WTC11 (cell line): ENCODE measurements at regions not wholly inside any gene's neighbourhood (a gene's known extent, or its start where the extent isn't known, plus 50 kb on each side); places are given as distances from the start of the nearest gene placed in this dataset.

Source experiments
- ATAC-seq: fragments of 200-7000 bp; cut with Tn5 transposase; 2 replicates; pipeline ENCODE4 v1.10.0; 2021; ENCODE audit warnings: mild to moderate bottlenecking, moderate library complexity
- CTCF ChIA-PET: fragments of 300-600 bp; sonication (Branson Sonifier 250); formaldehyde crosslinking; loops from one replicate; lab custom pipeline; 2021; ENCODE audit warnings: antibody characterized with exemption; lab: Charles Lee
- POLR2A ChIA-PET: fragments of 350-600 bp; sonication (Branson Sonifier 250); formaldehyde crosslinking; loops from one replicate; lab custom pipeline; 2021; ENCODE audit warnings: antibody characterized with exemption; lab: Charles Lee
- DNase-seq: peaks from one replicate; pipeline ENCODE4 v3.0.0; 2021; ENCODE audit warnings: low spot score
- H3K27ac Mint-ChIP-seq: 2 replicates; pipeline ENCODE4 v1.8.0; 2021; ENCODE audit warnings: mixed read lengths
- H3K27me3 Mint-ChIP-seq: 2 replicates; pipeline ENCODE4 v1.8.0; 2021; ENCODE audit warnings: low read depth, mild to moderate bottlenecking, moderate library complexity, mixed read lengths
- H3K36me3 Mint-ChIP-seq: 2 replicates; pipeline ENCODE4 v1.8.0; 2021; ENCODE audit warnings: mixed read lengths
- H3K4me1 Mint-ChIP-seq: 2 replicates; pipeline ENCODE4 v1.8.0; 2022; ENCODE audit warnings: mixed read lengths
- H3K4me3 Mint-ChIP-seq: 2 replicates; pipeline ENCODE4 v1.8.0; 2021; ENCODE audit warnings: mild to moderate bottlenecking, moderate library complexity, mixed read lengths
- H3K9me3 Mint-ChIP-seq: 2 replicates; pipeline ENCODE4 v1.8.0; 2021; ENCODE audit warnings: mixed read lengths
- CREB1 ChIP-seq: sonication (generic); formaldehyde crosslinking; IDR thresholded peaks from 2 replicates; pipeline ENCODE4 v1.8.0; 2023; ENCODE audit warnings: mild to moderate bottlenecking, missing genetic modification reagents
- FOXP1 ChIP-seq: sonication (generic); formaldehyde crosslinking; IDR thresholded peaks from 2 replicates; pipeline ENCODE4 v1.8.0; 2022; ENCODE audit warnings: missing genetic modification reagents, mild to moderate bottlenecking, moderate library complexity, borderline replicate concordance
- GRHL2 ChIP-seq: fragments of 250-450 bp; sonication (Bioruptor Pico); IDR thresholded peaks from 2 replicates; pipeline ENCODE4 v1.8.0; 2022; ENCODE audit warnings: mild to moderate bottlenecking, moderate library complexity; ENCODE audit not compliant: insufficient replicate concordance, severe bottlenecking
- HMGA2 ChIP-seq: fragments of 250-450 bp; sonication (Bioruptor Pico); IDR thresholded peaks from 2 replicates; pipeline ENCODE4 v1.4.0; 2021; ENCODE audit warnings: mild to moderate bottlenecking, moderate library complexity
- IRF1 ChIP-seq: sonication (generic); formaldehyde crosslinking; IDR thresholded peaks from 2 replicates; pipeline ENCODE4 v1.8.0; 2023; ENCODE audit warnings: missing genetic modification reagents
- JAZF1 ChIP-seq: fragments of 250-450 bp; sonication (Bioruptor Pico); IDR thresholded peaks from 2 replicates; pipeline ENCODE4 v1.9.0; 2021; ENCODE audit warnings: moderate library complexity, mild to moderate bottlenecking, inconsistent platforms
- MAX ChIP-seq: sonication (generic); formaldehyde crosslinking; IDR thresholded peaks from 2 replicates; pipeline ENCODE4 v1.8.0; 2022; ENCODE audit warnings: mild to moderate bottlenecking, missing genetic modification reagents
- MXD4 ChIP-seq: fragments of 250-450 bp; sonication (Bioruptor Pico); IDR thresholded peaks from 2 replicates; pipeline ENCODE4 v1.8.0; 2021; ENCODE audit warnings: mild to moderate bottlenecking, moderate library complexity, borderline replicate concordance
- NFATC4 ChIP-seq: fragments of 250-450 bp; sonication (Bioruptor Pico); IDR thresholded peaks from 2 replicates; pipeline ENCODE4 v1.9.0; 2021; ENCODE audit warnings: mild to moderate bottlenecking
- NR1H2 ChIP-seq: sonication (generic); formaldehyde crosslinking; IDR thresholded peaks from 2 replicates; pipeline ENCODE4 v1.9.0; 2021; ENCODE audit warnings: mild to moderate bottlenecking, moderate library complexity, missing genetic modification reagents
- NR3C1 ChIP-seq: sonication (generic); formaldehyde crosslinking; conservative IDR thresholded peaks from 2 replicates; pipeline ENCODE4 v1.8.1; 2023; ENCODE audit warnings: low read depth, mild to moderate bottlenecking, missing genetic modification reagents
- OVOL2 ChIP-seq: fragments of 250-450 bp; sonication (Bioruptor Pico); IDR thresholded peaks from 2 replicates; pipeline ENCODE4 v1.9.0; 2021; ENCODE audit warnings: mild to moderate bottlenecking, borderline replicate concordance
- PREB ChIP-seq: sonication (generic); formaldehyde crosslinking; IDR thresholded peaks from 2 replicates; pipeline ENCODE4 v1.8.1; 2022; ENCODE audit warnings: mild to moderate bottlenecking, missing genetic modification reagents, moderate library complexity, borderline replicate concordance
- PRRX2 ChIP-seq: fragments of 250-450 bp; sonication (Bioruptor Pico); IDR thresholded peaks from 2 replicates; pipeline ENCODE4 v1.8.0; 2021; ENCODE audit warnings: mild to moderate bottlenecking
- RORB ChIP-seq: fragments of 250-450 bp; sonication (Bioruptor Pico); IDR thresholded peaks from 2 replicates; pipeline ENCODE4 v1.9.0; 2021; ENCODE audit warnings: mild to moderate bottlenecking
- SMAD4 ChIP-seq: sonication (generic); formaldehyde crosslinking; IDR thresholded peaks from 2 replicates; pipeline ENCODE4 v1.8.0; 2022; ENCODE audit warnings: mild to moderate bottlenecking, missing genetic modification reagents
- SP1 ChIP-seq: sonication (generic); formaldehyde crosslinking; conservative IDR thresholded peaks from 2 replicates; pipeline ENCODE4 v1.8.1; 2022; ENCODE audit warnings: missing genetic modification reagents
- TEAD1 ChIP-seq: sonication (generic); formaldehyde crosslinking; IDR thresholded peaks from 2 replicates; pipeline ENCODE4 v1.8.0; 2022; ENCODE audit warnings: mild to moderate bottlenecking, missing genetic modification reagents
- TEAD4 ChIP-seq: sonication (generic); formaldehyde crosslinking; IDR thresholded peaks from 2 replicates; pipeline ENCODE4 v1.8.0; 2022; ENCODE audit warnings: mild to moderate bottlenecking, missing genetic modification reagents
- TP53 ChIP-seq: sonication (generic); formaldehyde crosslinking; IDR thresholded peaks from 2 replicates; pipeline ENCODE4 v1.8.1; 2023; ENCODE audit warnings: mild to moderate bottlenecking, missing genetic modification reagents
- ZBTB21 ChIP-seq: sonication (generic); formaldehyde crosslinking; IDR thresholded peaks from 2 replicates; pipeline ENCODE4 v1.8.1; 2023; ENCODE audit warnings: mild to moderate bottlenecking, missing genetic modification reagents, borderline replicate concordance
- ZNF317 ChIP-seq: sonication (generic); formaldehyde crosslinking; IDR thresholded peaks from 2 replicates; pipeline ENCODE4 v1.8.1; 2023; ENCODE audit warnings: low read depth, mild to moderate bottlenecking, moderate library complexity, missing genetic modification reagents, borderline replicate concordance
- TF ChIP-seq, protein P1 (sequence below): fragments of 250-450 bp; sonication (Bioruptor Pico); IDR thresholded peaks from 2 replicates; pipeline ENCODE4 v1.9.0; 2021; ENCODE audit warnings: mild to moderate bottlenecking
- TF ChIP-seq, protein P2 (sequence below): sonication (generic); formaldehyde crosslinking; IDR thresholded peaks from 2 replicates; pipeline ENCODE4 v1.8.1; 2023; ENCODE audit warnings: mild to moderate bottlenecking, missing genetic modification reagents, moderate library complexity
- TF ChIP-seq, protein P3 (sequence below): sonication (generic); formaldehyde crosslinking; IDR thresholded peaks from 2 replicates; pipeline ENCODE4 v1.8.0; 2022; ENCODE audit warnings: mild to moderate bottlenecking, missing genetic modification reagents
- TF ChIP-seq, protein P4 (sequence below): sonication (generic); formaldehyde crosslinking; IDR thresholded peaks from 2 replicates; pipeline ENCODE4 v1.8.0; 2022; ENCODE audit warnings: mild to moderate bottlenecking, missing genetic modification reagents
- TF ChIP-seq, protein P5 (sequence below): sonication (generic); formaldehyde crosslinking; IDR thresholded peaks from 2 replicates; pipeline ENCODE4 v1.8.1; 2023; ENCODE audit warnings: mild to moderate bottlenecking, missing genetic modification reagents, borderline replicate concordance

DNA sequence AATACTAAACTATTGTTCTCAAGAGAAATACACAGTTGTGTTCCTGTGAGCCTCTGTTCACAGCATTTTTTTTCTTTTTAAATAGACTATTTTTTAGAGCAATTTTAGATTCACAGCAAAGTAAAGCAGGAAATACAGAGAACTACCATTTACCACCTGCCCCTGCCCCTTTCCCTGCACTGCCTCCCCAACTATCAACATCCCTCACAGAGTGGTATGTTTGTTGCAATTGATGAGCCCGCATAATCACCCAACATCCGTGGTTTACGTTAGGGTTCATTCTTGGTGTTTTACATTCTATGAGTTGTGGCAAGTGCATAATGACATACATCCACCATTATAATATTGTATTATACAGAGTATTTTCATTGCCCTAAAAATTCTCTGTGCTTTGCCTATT lies 71.6 kb upstream of the TNFAIP3 start (continued):
- TF ChIP-seq, protein P1, sequence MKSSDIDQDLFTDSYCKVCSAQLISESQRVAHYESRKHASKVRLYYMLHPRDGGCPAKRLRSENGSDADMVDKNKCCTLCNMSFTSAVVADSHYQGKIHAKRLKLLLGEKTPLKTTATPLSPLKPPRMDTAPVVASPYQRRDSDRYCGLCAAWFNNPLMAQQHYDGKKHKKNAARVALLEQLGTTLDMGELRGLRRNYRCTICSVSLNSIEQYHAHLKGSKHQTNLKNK (CRISPR knock-in tag) = no peak
- no peak for TF ChIP-seq JAZF1 (CRISPR knock-in tag)
- no peak for TF ChIP-seq MAX (CRISPR knock-in tag)
- no peak for TF ChIP-seq NR3C1
- no peak for TF ChIP-seq SP1 (CRISPR knock-in tag)
- no peak for TF ChIP-seq NFATC4 (CRISPR knock-in tag)

DNA sequence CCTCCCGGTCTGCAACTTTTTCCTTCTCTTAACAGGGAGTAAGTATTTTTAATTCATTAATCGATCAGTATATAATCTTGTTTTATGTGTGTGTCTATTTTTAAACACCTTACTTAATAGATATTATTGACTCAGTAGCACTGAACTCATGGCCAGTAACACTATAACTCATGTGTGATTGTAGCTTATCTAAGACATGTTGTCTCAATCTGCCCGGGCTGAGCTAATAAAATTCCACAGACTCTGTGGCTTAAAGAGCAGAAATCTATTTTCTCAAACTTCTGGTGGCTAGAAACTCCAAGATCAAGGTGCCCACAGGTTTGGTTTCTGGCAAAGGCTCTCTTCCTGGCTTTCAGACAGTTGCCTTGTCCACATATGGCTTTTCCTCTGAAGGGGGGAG lies 68.8 kb upstream of the TNFAIP3 start:
- TF ChIP-seq, protein P2, sequence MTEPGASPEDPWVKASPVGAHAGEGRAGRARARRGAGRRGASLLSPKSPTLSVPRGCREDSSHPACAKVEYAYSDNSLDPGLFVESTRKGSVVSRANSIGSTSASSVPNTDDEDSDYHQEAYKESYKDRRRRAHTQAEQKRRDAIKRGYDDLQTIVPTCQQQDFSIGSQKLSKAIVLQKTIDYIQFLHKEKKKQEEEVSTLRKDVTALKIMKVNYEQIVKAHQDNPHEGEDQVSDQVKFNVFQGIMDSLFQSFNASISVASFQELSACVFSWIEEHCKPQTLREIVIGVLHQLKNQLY (CRISPR knock-in tag) = no peak
- TF ChIP-seq TEAD4 (no peak), RORB (CRISPR knock-in tag) (no peak), HMGA2 (CRISPR knock-in tag) (no peak), IRF1 (no peak), SMAD4 (CRISPR knock-in tag) (no peak), NR3C1 (no peak), MXD4 (no peak), TP53 (CRISPR knock-in tag) (no peak), FOXP1 (CRISPR knock-in tag) (no peak), ZBTB21 (no peak), ZNF317 (no peak), PREB (CRISPR knock-in tag) (no peak), OVOL2 (CRISPR knock-in tag) (no peak)
- TF ChIP-seq, protein P3, sequence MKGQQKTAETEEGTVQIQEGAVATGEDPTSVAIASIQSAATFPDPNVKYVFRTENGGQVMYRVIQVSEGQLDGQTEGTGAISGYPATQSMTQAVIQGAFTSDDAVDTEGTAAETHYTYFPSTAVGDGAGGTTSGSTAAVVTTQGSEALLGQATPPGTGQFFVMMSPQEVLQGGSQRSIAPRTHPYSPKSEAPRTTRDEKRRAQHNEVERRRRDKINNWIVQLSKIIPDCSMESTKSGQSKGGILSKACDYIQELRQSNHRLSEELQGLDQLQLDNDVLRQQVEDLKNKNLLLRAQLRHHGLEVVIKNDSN = no peak
- TF ChIP-seq, protein P4, sequence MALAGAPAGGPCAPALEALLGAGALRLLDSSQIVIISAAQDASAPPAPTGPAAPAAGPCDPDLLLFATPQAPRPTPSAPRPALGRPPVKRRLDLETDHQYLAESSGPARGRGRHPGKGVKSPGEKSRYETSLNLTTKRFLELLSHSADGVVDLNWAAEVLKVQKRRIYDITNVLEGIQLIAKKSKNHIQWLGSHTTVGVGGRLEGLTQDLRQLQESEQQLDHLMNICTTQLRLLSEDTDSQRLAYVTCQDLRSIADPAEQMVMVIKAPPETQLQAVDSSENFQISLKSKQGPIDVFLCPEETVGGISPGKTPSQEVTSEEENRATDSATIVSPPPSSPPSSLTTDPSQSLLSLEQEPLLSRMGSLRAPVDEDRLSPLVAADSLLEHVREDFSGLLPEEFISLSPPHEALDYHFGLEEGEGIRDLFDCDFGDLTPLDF (CRISPR knock-in tag) = no peak
- TF ChIP-seq, all 79 proteins: peak for 0
- H3K27ac Mint-ChIP-seq = no peak overlapping the region
- peaks cover under 1% of the 10 kb centered on the region; the same call in 1 of the 2 replicates for H3K9me3 Mint-ChIP-seq
- H3K4me1 Mint-ChIP-seq = peaks cover 6% of the 10 kb centered on the region; the same call in 1 of the 2 replicates
- ChIA-PET CTCF (interaction anchor here (0.7 to 3.1 kb wide), 4 partner anchors 48 to 209 kb away, joined by 3 to 25 read pairs (median 5); partner anchors contain the start of gene TNFAIP3), POLR2A (no interaction called here)
- H3K27me3 Mint-ChIP-seq = no peaks in the 10 kb centered on the region
- DNase-seq (no peak), ATAC-seq (no peak)
- H3K36me3 Mint-ChIP-seq = no peaks in the 10 kb centered on the region
- no peak overlapping the region for H3K4me3 Mint-ChIP-seq

GRCh38 chr6:137798846-137799245 lies 68.2 kb upstream of the TNFAIP3 start:
- Mint-ChIP-seq H3K9me3 (peaks cover 4% of the 10 kb centered on the region; the same call in 1 of the 2 replicates), H3K36me3 (no peaks in the 10 kb centered on the region), H3K27me3 (no peaks in the 10 kb centered on the region), H3K4me1 (peaks cover 6% of the 10 kb centered on the region; the same call in 1 of the 2 replicates), H3K27ac (no peak overlapping the region), H3K4me3 (no peak overlapping the region)
- DNase-seq (no peak), ATAC-seq (no peak)
- CTCF ChIA-PET = interaction anchor here (1.0 to 3.1 kb wide), 9 partner anchors 8 to 208 kb away, joined by 4 to 25 read pairs (median 5); partner anchors contain the start of gene TNFAIP3
- POLR2A ChIA-PET = no interaction called here
- TF ChIP-seq PRRX2 (CRISPR knock-in tag) (no peak), NR1H2 (CRISPR knock-in tag) (no peak), TEAD1 (no peak), GRHL2 (CRISPR knock-in tag) (no peak), CREB1 (CRISPR knock-in tag) (no peak)
- TF ChIP-seq, protein P5, sequence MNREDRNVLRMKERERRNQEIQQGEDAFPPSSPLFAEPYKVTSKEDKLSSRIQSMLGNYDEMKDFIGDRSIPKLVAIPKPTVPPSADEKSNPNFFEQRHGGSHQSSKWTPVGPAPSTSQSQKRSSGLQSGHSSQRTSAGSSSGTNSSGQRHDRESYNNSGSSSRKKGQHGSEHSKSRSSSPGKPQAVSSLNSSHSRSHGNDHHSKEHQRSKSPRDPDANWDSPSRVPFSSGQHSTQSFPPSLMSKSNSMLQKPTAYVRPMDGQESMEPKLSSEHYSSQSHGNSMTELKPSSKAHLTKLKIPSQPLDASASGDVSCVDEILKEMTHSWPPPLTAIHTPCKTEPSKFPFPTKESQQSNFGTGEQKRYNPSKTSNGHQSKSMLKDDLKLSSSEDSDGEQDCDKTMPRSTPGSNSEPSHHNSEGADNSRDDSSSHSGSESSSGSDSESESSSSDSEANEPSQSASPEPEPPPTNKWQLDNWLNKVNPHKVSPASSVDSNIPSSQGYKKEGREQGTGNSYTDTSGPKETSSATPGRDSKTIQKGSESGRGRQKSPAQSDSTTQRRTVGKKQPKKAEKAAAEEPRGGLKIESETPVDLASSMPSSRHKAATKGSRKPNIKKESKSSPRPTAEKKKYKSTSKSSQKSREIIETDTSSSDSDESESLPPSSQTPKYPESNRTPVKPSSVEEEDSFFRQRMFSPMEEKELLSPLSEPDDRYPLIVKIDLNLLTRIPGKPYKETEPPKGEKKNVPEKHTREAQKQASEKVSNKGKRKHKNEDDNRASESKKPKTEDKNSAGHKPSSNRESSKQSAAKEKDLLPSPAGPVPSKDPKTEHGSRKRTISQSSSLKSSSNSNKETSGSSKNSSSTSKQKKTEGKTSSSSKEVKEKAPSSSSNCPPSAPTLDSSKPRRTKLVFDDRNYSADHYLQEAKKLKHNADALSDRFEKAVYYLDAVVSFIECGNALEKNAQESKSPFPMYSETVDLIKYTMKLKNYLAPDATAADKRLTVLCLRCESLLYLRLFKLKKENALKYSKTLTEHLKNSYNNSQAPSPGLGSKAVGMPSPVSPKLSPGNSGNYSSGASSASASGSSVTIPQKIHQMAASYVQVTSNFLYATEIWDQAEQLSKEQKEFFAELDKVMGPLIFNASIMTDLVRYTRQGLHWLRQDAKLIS (CRISPR knock-in tag) = no peak
